Gastrocnemius medialis (tissue), 4 donors: ENCODE measurements at regions not wholly inside any gene's neighbourhood (a gene's known extent, or its start where the extent isn't known, plus 50 kb on each side); places are given as distances from the start of the nearest gene placed in this dataset.

ENCODE experiments used
- POLR2A ChIP-seq, 2 donors: fragments of 450-650 bp; IDR thresholded peaks; one replicate each; pipeline ENCODE4 v1.6.1; 2017; ENCODE audit warnings: antibody characterized with exemption in 2 of 2, mild to moderate bottlenecking in 2 of 2, moderate library complexity in 2 of 2
- TF ChIP-seq, protein P1 (sequence below), 5 experiments: fragments of 450-650 bp in 3 of 5; fragments of 200-600 bp in 2 of 5; sonication (generic) in 2 of 5; IDR thresholded peaks in 4 of 5; conservative IDR thresholded peaks in 1 of 5; 1 replicate in 4 of 5; 2 replicates in 1 of 5; pipeline ENCODE4 v1.5.1; 2016 to 2019; ENCODE audit warnings: antibody characterized with exemption in 5 of 5, mild to moderate bottlenecking in 3 of 5, moderate library complexity in 3 of 5

DNA sequence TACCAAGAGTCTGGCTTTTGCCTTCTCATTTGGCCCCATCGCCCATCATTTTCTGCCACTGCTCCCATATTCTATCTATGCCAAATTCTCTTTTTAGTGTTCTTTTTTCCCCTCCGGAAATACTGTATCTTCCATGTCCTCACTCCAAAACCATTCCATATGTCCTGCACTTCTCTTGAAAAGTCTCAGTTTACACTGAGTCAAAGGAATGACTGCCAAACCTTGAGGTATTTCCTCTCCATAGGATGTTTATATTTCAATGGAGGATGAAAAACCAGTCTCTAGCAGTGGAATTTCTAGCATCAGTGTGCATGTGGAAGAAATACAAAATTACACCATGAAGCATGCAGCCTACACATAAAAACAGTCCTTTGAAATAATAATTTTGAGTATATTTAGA lies 121.4 kb upstream of the PHYHIPL start:
- no peak for TF ChIP-seq POLR2A (IDR thresholded peaks at IDR 0.05)
- TF ChIP-seq, protein P1, sequence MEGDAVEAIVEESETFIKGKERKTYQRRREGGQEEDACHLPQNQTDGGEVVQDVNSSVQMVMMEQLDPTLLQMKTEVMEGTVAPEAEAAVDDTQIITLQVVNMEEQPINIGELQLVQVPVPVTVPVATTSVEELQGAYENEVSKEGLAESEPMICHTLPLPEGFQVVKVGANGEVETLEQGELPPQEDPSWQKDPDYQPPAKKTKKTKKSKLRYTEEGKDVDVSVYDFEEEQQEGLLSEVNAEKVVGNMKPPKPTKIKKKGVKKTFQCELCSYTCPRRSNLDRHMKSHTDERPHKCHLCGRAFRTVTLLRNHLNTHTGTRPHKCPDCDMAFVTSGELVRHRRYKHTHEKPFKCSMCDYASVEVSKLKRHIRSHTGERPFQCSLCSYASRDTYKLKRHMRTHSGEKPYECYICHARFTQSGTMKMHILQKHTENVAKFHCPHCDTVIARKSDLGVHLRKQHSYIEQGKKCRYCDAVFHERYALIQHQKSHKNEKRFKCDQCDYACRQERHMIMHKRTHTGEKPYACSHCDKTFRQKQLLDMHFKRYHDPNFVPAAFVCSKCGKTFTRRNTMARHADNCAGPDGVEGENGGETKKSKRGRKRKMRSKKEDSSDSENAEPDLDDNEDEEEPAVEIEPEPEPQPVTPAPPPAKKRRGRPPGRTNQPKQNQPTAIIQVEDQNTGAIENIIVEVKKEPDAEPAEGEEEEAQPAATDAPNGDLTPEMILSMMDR (IDR thresholded peaks at IDR 0.05 in 4 of 5, conservative IDR thresholded peaks at IDR 0.05 in 1 of 5): no peak
